HG03139 (cell line): ENCODE measurements at regions not wholly inside any gene's neighbourhood (a gene's known extent, or its start where the extent isn't known, plus 50 kb on each side); places are given as distances from the start of the nearest gene placed in this dataset.
"Not testable (repeated sequence)": the region's sequence is repeated elsewhere in the genome, so short reads cannot be mapped to it uniquely, and the experiment has no call there.

Experiments used
- ATAC-seq: cut with Tn5 transposase; IDR thresholded peaks from one replicate; pipeline ENCODE4 v1.9.1; 2021; ENCODE audit not compliant: unreplicated experiment

- ATAC-seq = no peak
Observed at GRCh38 chr7:118777308-118777707, 552.8 kb downstream of the ANKRD7 start.

GRCh38 chr7:118792682-118793081 lies 568.2 kb downstream of the ANKRD7 start:
- ATAC-seq = no peak

- ATAC-seq = no peak
Observed at GRCh38 chr7:118793582-118793981, 569.1 kb downstream of the ANKRD7 start.

- no peak for ATAC-seq
Observed at GRCh38 chr7:118794419-118794818, 569.9 kb downstream of the ANKRD7 start.

GRCh38 chr7:118801366-118801765 lies 576.9 kb downstream of the ANKRD7 start:
- ATAC-seq = no peak

- no peak for ATAC-seq
Observed at GRCh38 chr7:118802726-118803125, 578.2 kb downstream of the ANKRD7 start.

- no peak for ATAC-seq
Observed at GRCh38 chr7:118826246-118826645, 601.7 kb downstream of the ANKRD7 start.

GRCh38 chr7:118836933-118837332 lies 612.4 kb downstream of the ANKRD7 start:
- ATAC-seq = peak; percentile 98

- ATAC-seq = no peak
Observed at GRCh38 chr7:118839515-118839914, 615.0 kb downstream of the ANKRD7 start.

GRCh38 chr7:118843456-118843855 lies 619.0 kb downstream of the ANKRD7 start:
- no peak for ATAC-seq

GRCh38 chr7:118844748-118845147 lies 620.2 kb downstream of the ANKRD7 start:
- no peak for ATAC-seq

GRCh38 chr7:118845791-118846190 lies 621.3 kb downstream of the ANKRD7 start:
- ATAC-seq = no peak

GRCh38 chr7:118846977-118847376 lies 622.5 kb downstream of the ANKRD7 start:
- ATAC-seq = no peak

- ATAC-seq = no peak
Observed at GRCh38 chr7:118855290-118855689, 630.8 kb downstream of the ANKRD7 start.

GRCh38 chr7:118858651-118859149 lies 634.2 kb downstream of the ANKRD7 start:
- no peak for ATAC-seq

- no peak for ATAC-seq
Observed at GRCh38 chr7:118861581-118861980, 637.1 kb downstream of the ANKRD7 start.

GRCh38 chr7:118862740-118863139 lies 638.2 kb downstream of the ANKRD7 start:
- no peak for ATAC-seq

- ATAC-seq = no peak
Observed at GRCh38 chr7:118863966-118864365, 639.5 kb downstream of the ANKRD7 start.

- no peak for ATAC-seq
Observed at GRCh38 chr7:118867860-118868259, 643.4 kb downstream of the ANKRD7 start.

GRCh38 chr7:118869141-118869540 lies 644.6 kb downstream of the ANKRD7 start:
- not testable (repeated sequence) for ATAC-seq

GRCh38 chr7:118870187-118870586 lies 645.7 kb downstream of the ANKRD7 start:
- ATAC-seq = no peak

GRCh38 chr7:118872568-118872967 lies 648.1 kb downstream of the ANKRD7 start:
- no peak for ATAC-seq

GRCh38 chr7:118877187-118877586 lies 652.7 kb downstream of the ANKRD7 start:
- no peak for ATAC-seq

- no peak for ATAC-seq
Observed at GRCh38 chr7:118878336-118878735, 653.8 kb downstream of the ANKRD7 start.
